HCT116 (cell line): ENCODE measurements at regions not wholly inside any gene's neighbourhood (a gene's known extent, or its start where the extent isn't known, plus 50 kb on each side); places are given as distances from the start of the nearest gene placed in this dataset.

Experiments
- ATAC-seq: fragments of 200-7000 bp; cut with Tn5 transposase; 2 replicates; pipeline ENCODE4 v1.9.1; 2020; ENCODE audit warnings: mild to moderate bottlenecking, moderate library complexity
- BruUV-seq: library from RNA; stranded (reverse); fragments of 400-500 nt; replicated peaks from 2 replicates; lab custom pipeline; 2021; lab: Mats Ljungman, UMichigan
- CTCF ChIA-PET: fragments of 300-600 bp; sonication (Branson Sonifier 250); formaldehyde crosslinking; loops from one replicate; lab custom pipeline; 2021; ENCODE audit warnings: antibody characterized with exemption; lab: Charles Lee
- POLR2A ChIA-PET: fragments of 300-600, 350-600 bp; sonication (Branson Sonifier 250); formaldehyde crosslinking; loops from one replicate; lab custom pipeline; 2021; ENCODE audit warnings: antibody characterized with exemption; lab: Charles Lee
- RAD21 ChIA-PET, 2 experiments: fragments of 300-600 bp; sonication (Branson Sonifier 250); formaldehyde crosslinking; loops; one replicate each; lab custom pipeline; 2023; ENCODE audit warnings: low total read pairs in 2 of 2; ENCODE audit not compliant: uncharacterized antibody in 2 of 2, unreplicated experiment in 2 of 2, low non-redundant PET in 1 of 2; lab: Charles Lee
- DNase-seq: peaks from one replicate; pipeline ENCODE4 v3.0.0-alpha.2; 2010; ENCODE audit warnings: low read depth, low spot score
- H2AFZ ChIP-seq: fragments of 200-600 bp; shearing (Covaris generic), sonication (generic); 2 replicates; pipeline ENCODE4 v1.6.1; 2017; ENCODE audit warnings: low read depth, mixed run types, mixed read lengths, antibody characterized with exemption, low read length; ENCODE audit not compliant: poor library complexity, severe bottlenecking
- H3K27ac ChIP-seq: 2 replicates; pipeline ENCODE4 v1.5.1; 2012; ENCODE audit warnings: low read depth, low read length
- H3K27me3 ChIP-seq: fragments of 200-600 bp; sonication (generic); 2 replicates; pipeline ENCODE4 v1.6.1; 2016; ENCODE audit warnings: mixed run types, low read length, mixed read lengths; ENCODE audit not compliant: insufficient read depth
- H3K36me3 ChIP-seq, 2 experiments: fragments of 200-500 bp in 1 of 2; fragments of 200-600 bp in 1 of 2; sonication (Bioruptor generic) in 1 of 2; sonication (generic) in 1 of 2; 2 replicates each; pipeline versions ENCODE4 v1.5.1 to v1.6.1; 2014 to 2016; ENCODE audit warnings: low read length in 2 of 2, inconsistent platforms in 1 of 2, mixed read lengths in 1 of 2, mixed run types in 1 of 2; ENCODE audit not compliant: insufficient read depth in 2 of 2, control insufficient read depth in 1 of 2
- H3K4me1 ChIP-seq, 2 experiments: fragments of 200-600 bp in 1 of 2; sonication (generic) in 1 of 2; 2 replicates each; pipeline versions ENCODE4 v1.5.1 to v1.6.1; 2012 to 2017; ENCODE audit warnings: low read length in 2 of 2, inconsistent platforms in 1 of 2, mild to moderate bottlenecking in 1 of 2, mixed read lengths in 1 of 2, mixed run types in 1 of 2, moderate library complexity in 1 of 2; ENCODE audit not compliant: insufficient read depth in 2 of 2, control insufficient read depth in 1 of 2
- H3K4me2 ChIP-seq: fragments of 200-600 bp; sonication (generic); 2 replicates; pipeline ENCODE4 v1.6.1; 2017; ENCODE audit warnings: mixed run types, low read length, mixed read lengths
- H3K4me3 ChIP-seq, 2 experiments: fragments of 200-600 bp in 1 of 2; sonication (generic) in 1 of 2; replicated peaks in 1 of 2; 2 replicates each; pipeline ENCODE4 v1.5.1; 2011 to 2016; ENCODE audit warnings: low read length in 2 of 2, control low read depth in 1 of 2, low read depth in 1 of 2, mild to moderate bottlenecking in 1 of 2, mixed read lengths in 1 of 2, mixed run types in 1 of 2
- H3K79me2 ChIP-seq: fragments of 200-600 bp; sonication (generic); 2 replicates; pipeline ENCODE4 v1.6.1; 2017; ENCODE audit warnings: mild to moderate bottlenecking, mixed run types, low read length, moderate library complexity, mixed read lengths; ENCODE audit not compliant: insufficient read depth
- H3K9ac ChIP-seq: fragments of 200-600 bp; sonication (generic); 2 replicates; pipeline ENCODE4 v1.6.1; 2016; ENCODE audit warnings: low read length, mixed read lengths
- H3K9me2 ChIP-seq: fragments of 200-600 bp; sonication (generic), shearing (Covaris generic); 2 replicates; pipeline ENCODE4 v1.6.1; 2017; ENCODE audit warnings: mixed run types, mild to moderate bottlenecking, moderate library complexity; ENCODE audit not compliant: insufficient read depth
- H3K9me3 ChIP-seq, 2 experiments: fragments of 200-500 bp in 1 of 2; fragments of 200-600 bp in 1 of 2; sonication (Bioruptor generic) in 1 of 2; sonication (generic) in 1 of 2; 2 replicates each; pipeline ENCODE4 v1.6.1; 2014 to 2017; ENCODE audit warnings: low read length in 2 of 2, mixed read lengths in 2 of 2, inconsistent platforms in 1 of 2, low read depth in 1 of 2, mild to moderate bottlenecking in 1 of 2, mixed run types in 1 of 2, moderate library complexity in 1 of 2; ENCODE audit not compliant: control insufficient read depth in 1 of 2, insufficient read depth in 1 of 2
- H4K20me1 ChIP-seq: fragments of 200-600 bp; sonication (generic), shearing (Covaris generic); 2 replicates; pipeline ENCODE4 v1.6.1; 2017; ENCODE audit warnings: mixed run types, mild to moderate bottlenecking, moderate library complexity; ENCODE audit not compliant: insufficient read depth
- ATF3 ChIP-seq: IDR thresholded peaks from 2 replicates; pipeline ENCODE4 v1.6.1; 2012
- CBX3 ChIP-seq: IDR thresholded peaks from 2 replicates; pipeline ENCODE4 v1.6.1; 2012; ENCODE audit warnings: low read depth
- CEBPB ChIP-seq: IDR thresholded peaks from 2 replicates; pipeline ENCODE4 v1.6.1; 2012; ENCODE audit warnings: low read depth
- EGR1 ChIP-seq: IDR thresholded peaks from 2 replicates; pipeline ENCODE4 v1.6.1; 2012; ENCODE audit warnings: low read depth
- EZH2phosphoT487 ChIP-seq: fragments of 200-600 bp; IDR thresholded peaks from 2 replicates; pipeline ENCODE4 v1.6.1; 2018; ENCODE audit warnings: antibody characterized with exemption, borderline replicate concordance
- JUND ChIP-seq: IDR thresholded peaks from 2 replicates; pipeline ENCODE4 v1.6.1; 2012
- MAX ChIP-seq: IDR thresholded peaks from 2 replicates; pipeline ENCODE4 v1.6.1; 2012
- RAD21 ChIP-seq: IDR thresholded peaks from 2 replicates; pipeline ENCODE4 v1.6.1; 2012; ENCODE audit warnings: low read depth, mild to moderate bottlenecking
- REST ChIP-seq: IDR thresholded peaks from 2 replicates; pipeline ENCODE4 v1.6.1; 2012; ENCODE audit warnings: low read depth
- SIN3A ChIP-seq: IDR thresholded peaks from 2 replicates; pipeline ENCODE4 v1.6.1; 2012; ENCODE audit warnings: low read depth
- TCF7L2 ChIP-seq: IDR thresholded peaks from 2 replicates; pipeline ENCODE4 v1.7.0; 2011; ENCODE audit warnings: borderline replicate concordance, inconsistent platforms; ENCODE audit not compliant: insufficient read depth, insufficient read length; ENCODE audit errors: extremely low read depth
- YY1 ChIP-seq: IDR thresholded peaks from 2 replicates; pipeline ENCODE4 v1.6.1; 2011; ENCODE audit warnings: low read length, low read depth, moderate library complexity, mild to moderate bottlenecking; ENCODE audit not compliant: insufficient replicate concordance; ENCODE audit errors: extremely low read depth
- ZBTB33 ChIP-seq: IDR thresholded peaks from 2 replicates; pipeline ENCODE4 v1.6.1; 2011; ENCODE audit warnings: mild to moderate bottlenecking, low read length, moderate library complexity; ENCODE audit not compliant: insufficient replicate concordance; ENCODE audit errors: extremely low read depth
- intact Hi-C: fragments of 100-400 bp; cut with micrococcal nuclease; formaldehyde crosslinking; loops from 2 replicates; pipeline ENCODE4 v1.10.0; 2022

- Histone ChIP-seq H3K9me3 (no peaks in the 10 kb centered on the region), H3K4me3 (no peak overlapping the region), H3K27me3 (no peaks in the 10 kb centered on the region), H3K27ac (no peak overlapping the region), H3K4me2 (no peak overlapping the region), H3K79me2 (no peaks in the 10 kb centered on the region), H3K9me2 (no peaks in the 10 kb centered on the region), H3K9ac (no peak overlapping the region), H3K4me1 (no peaks in the 10 kb centered on the region), H2AFZ (no peak overlapping the region), H4K20me1 (no peaks in the 10 kb centered on the region), H3K36me3 (no peaks in the 10 kb centered on the region)
- CTCF ChIA-PET = no interaction called here
- DNase-seq = no peak
- TF ChIP-seq TCF7L2 (no peak), CEBPB (no peak), CBX3 (no peak), SIN3A (no peak), EGR1 (no peak), YY1 (no peak), RAD21 (no peak), JUND (no peak), ZBTB33 (no peak), ATF3 (no peak), EZH2phosphoT487 (no peak), MAX (no peak), REST (no peak)
- intact Hi-C loops = no loop called here
- RAD21 ChIA-PET = interaction anchor here in 1 of 2 experiments (0.6 kb wide), 1 partner anchor 41 kb away, joined by 5 read pairs; no protein-coding TSS in a partner anchor
- no peak for ATAC-seq
- POLR2A ChIA-PET = no interaction called here
- no TSS peak for BruUV-seq
These were observed 612.6 kb downstream of the ISL1 start for GRCh38 chr5:51995773-51996306.
